ENCODE measurements at regions not wholly inside any gene's neighbourhood (a gene's known extent, or its start where the extent isn't known, plus 50 kb on each side); places are given as distances from the start of the nearest gene placed in this dataset.

- intact Hi-C loops (cut with micrococcal nuclease): no loop called here
Observed at GRCh38 chr15:100717596-100717995, 115.2 kb downstream of the ASB7 start.

More at GRCh38 chr15:100717596-100717995, 115.2 kb downstream of the ASB7 start:
- no peak for TF ChIP-seq CTCF (IDR thresholded peaks at IDR 0.05)
- TF ChIP-seq EZH2 (IDR thresholded peaks at IDR 0.05; ENCODE audit: borderline replicate concordance, insufficient read depth, low read depth, low read length, poor library complexity, severe bottlenecking): no peak
- WGBS (ENCODE audit: insufficient coverage): 86% methylated on average over 2 of the region's 2 CpGs
- no peaks in the 10 kb centered on the region for H3K36me3 ChIP-seq (replicated peaks in 1 of 2; ENCODE audit: control extremely low read depth in 1 of 2, control insufficient read depth in 1 of 2, extremely low read depth in 1 of 2, insufficient read depth in 2 of 2, low read length in 1 of 2)
- H4K20me1 ChIP-seq (ENCODE audit: control insufficient read depth, insufficient read depth, low read length, poor library complexity, severe bottlenecking): no peaks in the 10 kb centered on the region
- DNase-seq (no peak), ATAC-seq (ENCODE audit: low read depth) (no peak)
- H3K4me3 ChIP-seq (ENCODE audit: control extremely low read depth in 1 of 5, extremely low read depth in 1 of 5, insufficient read depth in 1 of 5, low read depth in 2 of 5, low read length in 4 of 5): no peak overlapping the region
- H3K27me3 ChIP-seq (replicated peaks in 1 of 4; ENCODE audit: control extremely low read depth in 1 of 4, control insufficient read depth in 3 of 4, insufficient read depth in 4 of 4, low read length in 3 of 4): no peaks in the 10 kb centered on the region
- ChIA-PET POLR2A (no interaction called here), CTCF (no interaction called here)
- no peaks in the 10 kb centered on the region for H3K9me3 ChIP-seq (ENCODE audit: control extremely low read depth in 1 of 3, control insufficient read depth in 2 of 3, insufficient read depth in 1 of 3, low read length in 2 of 3)
- Mint-ChIP-seq H3K27me3 (peaks cover 11% of the 10 kb centered on the region), H3K27ac (no peak overlapping the region), H3K4me3 (no peak overlapping the region), H3K9me3 (ENCODE audit: insufficient read depth) (no peaks in the 10 kb centered on the region), H3K4me1 (no peaks in the 10 kb centered on the region)
- H3K4me1 ChIP-seq (ENCODE audit: control insufficient read depth in 2 of 2, insufficient read depth in 2 of 2, low read length in 2 of 2): no peaks in the 10 kb centered on the region
- H3K9ac ChIP-seq (ENCODE audit: low read length): no peak overlapping the region
- H3K27ac ChIP-seq (ENCODE audit: low read length in 2 of 2): no peak overlapping the region
- no peaks in the 10 kb centered on the region for H3K79me2 ChIP-seq (ENCODE audit: control insufficient read depth, insufficient read depth, low read length)
- no peak overlapping the region for H2AFZ ChIP-seq (ENCODE audit: insufficient read depth, low read depth, low read length, poor library complexity, severe bottlenecking)
- H3K4me2 ChIP-seq (replicated peaks; ENCODE audit: low read depth, low read length, poor library complexity, severe bottlenecking): no peak overlapping the region
